ENCODE measurements at regions not wholly inside any gene's neighbourhood (a gene's known extent, or its start where the extent isn't known, plus 50 kb on each side); places are given as distances from the start of the nearest gene placed in this dataset.

- TF ChIP-seq CTCF (IDR thresholded peaks at IDR 0.05 in 2 of 3, conservative IDR thresholded peaks at IDR 0.05 in 1 of 3; ENCODE audit: control insufficient read depth in 2 of 3, extremely low read depth in 1 of 3, insufficient read depth in 1 of 3, low read depth in 3 of 3, low read length in 3 of 3) (no peak), SIN3A (IDR thresholded peaks at IDR 0.05; ENCODE audit: low read depth, low read length) (no peak), ZSCAN29 (IDR thresholded peaks at IDR 0.05) (no peak)
These were observed 234.1 kb downstream of the LRRC70 start for GRCh38 chr5:62812621-62813255.

Data from GM12878 (cell line).